Sigmoid colon (tissue), 4 donors: ENCODE measurements at regions not wholly inside any gene's neighbourhood (a gene's known extent, or its start where the extent isn't known, plus 50 kb on each side); places are given as distances from the start of the nearest gene placed in this dataset.

Experiments
- POLR2A ChIP-seq, 2 donors: fragments of 450-650 bp; IDR thresholded peaks; one replicate each; pipeline ENCODE4 v1.6.1; 2016; ENCODE audit warnings: antibody characterized with exemption in 2 of 2, mild to moderate bottlenecking in 2 of 2, moderate library complexity in 2 of 2
- POLR2AphosphoS5 ChIP-seq, 4 donors: sonication (generic); formaldehyde crosslinking; IDR thresholded peaks; one replicate each; pipeline ENCODE4 v1.6.1; 2017; ENCODE audit warnings: antibody characterized with exemption in 4 of 4

- TF ChIP-seq POLR2AphosphoS5 (IDR thresholded peaks at IDR 0.05) (no peak), POLR2A (IDR thresholded peaks at IDR 0.05) (no peak)
Observed at GRCh38 chr11:91813263-91813662, 411.4 kb upstream of the FAT3 start.
